Activated CD8-positive, alpha-beta T cell treated with anti-CD3 and anti-CD28 coated beads for 36 hours (primary cell): ENCODE measurements at regions not wholly inside any gene's neighbourhood (a gene's known extent, or its start where the extent isn't known, plus 50 kb on each side); places are given as distances from the start of the nearest gene placed in this dataset.

Source experiments
- ATAC-seq: fragments of 200-7000 bp; cut with Tn5 transposase; one replicate; pipeline ENCODE4 v1.10.0; 2021; ENCODE audit warnings: mild to moderate bottlenecking, moderate library complexity
- CTCF ChIA-PET: fragments of 350-600 bp; sonication (Branson Sonifier 250); formaldehyde crosslinking; loops from one replicate; lab custom pipeline; 2021; ENCODE audit warnings: antibody characterized with exemption; lab: Charles Lee
- POLR2A ChIA-PET: fragments of 350-600 bp; sonication (Branson Sonifier 250); formaldehyde crosslinking; loops from one replicate; lab custom pipeline; 2021; ENCODE audit warnings: antibody characterized with exemption; lab: Charles Lee
- DNase-seq: peaks from one replicate; pipeline ENCODE4 v3.0.0-alpha.2; 2020
- H3K27ac Mint-ChIP-seq: one replicate; pipeline ENCODE4 v1.8.0; 2021; ENCODE audit warnings: mild to moderate bottlenecking, mixed read lengths
- H3K27me3 Mint-ChIP-seq: one replicate; pipeline ENCODE4 v1.8.0; 2021; ENCODE audit warnings: mixed read lengths
- H3K36me3 Mint-ChIP-seq: one replicate; pipeline ENCODE4 v1.8.0; 2021; ENCODE audit warnings: low read depth, mixed read lengths
- H3K4me1 Mint-ChIP-seq: one replicate; pipeline ENCODE4 v1.8.0; 2021; ENCODE audit warnings: low read depth, mixed read lengths
- H3K4me3 Mint-ChIP-seq: one replicate; pipeline ENCODE4 v1.8.0; 2021; ENCODE audit warnings: mild to moderate bottlenecking, moderate library complexity, mixed read lengths
- H3K9me3 Mint-ChIP-seq: one replicate; pipeline ENCODE4 v1.8.0; 2021; ENCODE audit warnings: mixed read lengths
- intact Hi-C: fragments of 100-400 bp; cut with micrococcal nuclease; formaldehyde crosslinking; loops from one replicate; pipeline ENCODE4 v1.10.0; 2022
- TF ChIP-seq, protein P1 (sequence below): fragments of 200-600 bp; IDR thresholded peaks from one replicate; pipeline ENCODE4 v1.8.0; 2022; ENCODE audit warnings: antibody characterized with exemption, mild to moderate bottlenecking

- peaks cover 7% of the 10 kb centered on the region for H3K27me3 Mint-ChIP-seq
- H3K27ac Mint-ChIP-seq: no peak overlapping the region
- no peaks in the 10 kb centered on the region for H3K4me1 Mint-ChIP-seq
- H3K4me3 Mint-ChIP-seq: no peak overlapping the region
- TF ChIP-seq, protein P1, sequence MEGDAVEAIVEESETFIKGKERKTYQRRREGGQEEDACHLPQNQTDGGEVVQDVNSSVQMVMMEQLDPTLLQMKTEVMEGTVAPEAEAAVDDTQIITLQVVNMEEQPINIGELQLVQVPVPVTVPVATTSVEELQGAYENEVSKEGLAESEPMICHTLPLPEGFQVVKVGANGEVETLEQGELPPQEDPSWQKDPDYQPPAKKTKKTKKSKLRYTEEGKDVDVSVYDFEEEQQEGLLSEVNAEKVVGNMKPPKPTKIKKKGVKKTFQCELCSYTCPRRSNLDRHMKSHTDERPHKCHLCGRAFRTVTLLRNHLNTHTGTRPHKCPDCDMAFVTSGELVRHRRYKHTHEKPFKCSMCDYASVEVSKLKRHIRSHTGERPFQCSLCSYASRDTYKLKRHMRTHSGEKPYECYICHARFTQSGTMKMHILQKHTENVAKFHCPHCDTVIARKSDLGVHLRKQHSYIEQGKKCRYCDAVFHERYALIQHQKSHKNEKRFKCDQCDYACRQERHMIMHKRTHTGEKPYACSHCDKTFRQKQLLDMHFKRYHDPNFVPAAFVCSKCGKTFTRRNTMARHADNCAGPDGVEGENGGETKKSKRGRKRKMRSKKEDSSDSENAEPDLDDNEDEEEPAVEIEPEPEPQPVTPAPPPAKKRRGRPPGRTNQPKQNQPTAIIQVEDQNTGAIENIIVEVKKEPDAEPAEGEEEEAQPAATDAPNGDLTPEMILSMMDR: no peak
- ChIA-PET CTCF (no interaction called here), POLR2A (no interaction called here)
- H3K36me3 Mint-ChIP-seq: no peaks in the 10 kb centered on the region
- intact Hi-C loops: no loop called here
- no peak for DNase-seq
- ATAC-seq: no peak
- H3K9me3 Mint-ChIP-seq: no peaks in the 10 kb centered on the region
These were observed 158.8 kb upstream of the FBXO11 start for GRCh38 chr2:48065096-48065495.

GRCh38 chr2:48066000-48066399, 159.7 kb upstream of the FBXO11 start:
- Mint-ChIP-seq H3K27me3 (peaks cover 5% of the 10 kb centered on the region), H3K9me3 (no peaks in the 10 kb centered on the region), H3K36me3 (no peaks in the 10 kb centered on the region), H3K27ac (no peak overlapping the region), H3K4me3 (no peak overlapping the region), H3K4me1 (no peaks in the 10 kb centered on the region)
- ChIA-PET POLR2A (no interaction called here), CTCF (no interaction called here)
- no peak for DNase-seq
- TF ChIP-seq, protein P1: no peak
- ATAC-seq: no peak
- intact Hi-C loops: no loop called here

- ChIA-PET POLR2A (no interaction called here), CTCF (no interaction called here)
- no peak for ATAC-seq
- H3K27ac Mint-ChIP-seq: no peak overlapping the region
- H3K4me1 Mint-ChIP-seq: no peaks in the 10 kb centered on the region
- no peak for DNase-seq
- intact Hi-C loops: no loop called here
- H3K27me3 Mint-ChIP-seq: peaks cover 8% of the 10 kb centered on the region
- TF ChIP-seq, protein P1: no peak
- H3K4me3 Mint-ChIP-seq: no peak overlapping the region
- H3K36me3 Mint-ChIP-seq: no peaks in the 10 kb centered on the region
- H3K9me3 Mint-ChIP-seq: no peaks in the 10 kb centered on the region
These were observed 163.5 kb upstream of the FBXO11 start for GRCh38 chr2:48069769-48070168.

DNA sequence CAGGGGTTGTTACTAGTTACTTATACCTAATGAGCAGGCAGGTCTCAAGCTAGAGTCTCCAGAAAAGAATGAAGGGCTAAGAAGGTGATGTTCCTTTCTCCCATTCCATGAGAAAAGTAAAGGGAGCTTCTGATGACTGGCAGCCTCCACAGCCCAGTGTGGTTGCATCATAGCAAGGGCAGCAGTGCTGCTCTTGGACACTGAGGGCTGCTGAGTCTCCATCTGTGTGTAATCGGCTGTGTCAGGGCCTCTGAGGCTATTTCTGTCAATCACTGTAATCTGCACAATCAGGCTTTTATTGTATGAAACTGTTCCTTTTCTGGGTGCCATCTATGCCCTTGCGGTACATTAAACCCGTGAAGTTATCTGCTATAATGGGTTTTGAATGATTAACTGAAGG, 164.1 kb upstream of the FBXO11 start:
- no peak overlapping the region for H3K4me3 Mint-ChIP-seq
- TF ChIP-seq, protein P1: no peak
- POLR2A ChIA-PET: no interaction called here
- no peaks in the 10 kb centered on the region for H3K9me3 Mint-ChIP-seq
- DNase-seq (no peak), ATAC-seq (no peak)
- H3K36me3 Mint-ChIP-seq: no peaks in the 10 kb centered on the region
- CTCF ChIA-PET: interaction anchor here (0.7 kb wide), 1 partner anchor 13 kb away, joined by 3 read pairs; no protein-coding TSS in a partner anchor
- no peaks in the 10 kb centered on the region for H3K4me1 Mint-ChIP-seq
- intact Hi-C loops: no loop called here
- no peak overlapping the region for H3K27ac Mint-ChIP-seq
- peaks cover 8% of the 10 kb centered on the region for H3K27me3 Mint-ChIP-seq

DNA sequence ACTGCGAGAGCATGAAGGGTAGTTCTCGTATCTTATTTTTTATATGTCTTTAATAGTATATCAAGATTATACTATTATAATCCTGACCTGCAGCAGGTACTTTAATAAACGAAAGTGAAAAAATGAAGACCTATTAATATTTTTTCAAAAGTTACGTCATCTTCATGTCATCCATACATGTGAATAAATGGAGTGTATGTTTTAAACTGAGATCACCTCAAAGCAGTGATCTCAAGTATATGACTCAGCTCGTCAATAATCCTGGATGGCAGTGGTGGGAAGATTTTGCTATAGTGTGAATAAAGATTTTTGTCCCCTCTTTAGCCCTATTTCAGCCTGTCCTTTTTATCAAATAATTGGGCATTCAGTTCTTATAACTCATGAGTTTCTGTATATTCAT, 166.3 kb upstream of the FBXO11 start:
- intact Hi-C loops: no loop called here
- Mint-ChIP-seq H3K4me1 (no peaks in the 10 kb centered on the region), H3K27me3 (peaks cover 8% of the 10 kb centered on the region), H3K4me3 (no peak overlapping the region), H3K36me3 (no peaks in the 10 kb centered on the region), H3K9me3 (no peaks in the 10 kb centered on the region), H3K27ac (no peak overlapping the region)
- TF ChIP-seq, protein P1: no peak
- ATAC-seq (no peak), DNase-seq (no peak)
- ChIA-PET POLR2A (no interaction called here), CTCF (no interaction called here)
